ENCODE measurements at regions not wholly inside any gene's neighbourhood (a gene's known extent, or its start where the extent isn't known, plus 50 kb on each side); places are given as distances from the start of the nearest gene placed in this dataset.

- Histone ChIP-seq H3K36me3 (replicated peaks in 1 of 2; ENCODE audit: control insufficient read depth in 1 of 2, insufficient read depth in 2 of 2, low read length in 2 of 2) (no peaks in the 10 kb centered on the region), H3K4me3 (replicated peaks in 1 of 3; ENCODE audit: low read depth in 2 of 3, low read length in 3 of 3) (no peak overlapping the region), H3K79me2 (ENCODE audit: insufficient read depth, low read length) (no peaks in the 10 kb centered on the region), H3K4me1 (ENCODE audit: control insufficient read depth in 1 of 2, insufficient read depth in 2 of 2, low read length in 2 of 2) (no peaks in the 10 kb centered on the region), H3K27ac (ENCODE audit: low read depth in 1 of 2, low read length in 2 of 2) (no peak overlapping the region), H4K20me1 (ENCODE audit: insufficient read depth, low read length) (no peaks in the 10 kb centered on the region), H3K9me3 (replicated peaks in 1 of 2; ENCODE audit: control insufficient read depth in 1 of 2, insufficient read depth in 1 of 2, low read length in 2 of 2) (peaks cover 3 to 4% of the 10 kb centered on the region in 2 donors), H3K4me2 (replicated peaks; ENCODE audit: extremely low read depth, low read length, poor library complexity, severe bottlenecking) (no peak overlapping the region), H3K27me3 (ENCODE audit: control insufficient read depth in 2 of 2, insufficient read depth in 2 of 2, low read length in 2 of 2) (no peaks in the 10 kb centered on the region), H2AFZ (ENCODE audit: insufficient read depth, low read depth, low read length, poor library complexity, severe bottlenecking) (no peak overlapping the region), H3K9ac (ENCODE audit: insufficient read depth, low read length, poor library complexity, severe bottlenecking) (no peak overlapping the region)
- Mint-ChIP-seq H3K27ac (no peak overlapping the region), H3K36me3 (no peaks in the 10 kb centered on the region), H3K9me3 (peaks cover 0 to 3% (median 0%) of the 10 kb centered on the region in 7 donors), H3K27me3 (ENCODE audit: low read depth in 3 of 3) (no peaks in the 10 kb centered on the region), H3K4me1 (no peaks in the 10 kb centered on the region), H3K4me3 (no peak overlapping the region)
- DNase-seq: no peak
- intact Hi-C loops (cut with micrococcal nuclease): no loop called here
- TF ChIP-seq CTCF (IDR thresholded peaks at IDR 0.05): no peak
- WGBS (ENCODE audit: insufficient coverage): no CpG with 5 or more reads among the region's 3 CpGs
Measured at GRCh38 chr7:19530852-19531251, 178.0 kb downstream of the POLR1F start.

DNA sequence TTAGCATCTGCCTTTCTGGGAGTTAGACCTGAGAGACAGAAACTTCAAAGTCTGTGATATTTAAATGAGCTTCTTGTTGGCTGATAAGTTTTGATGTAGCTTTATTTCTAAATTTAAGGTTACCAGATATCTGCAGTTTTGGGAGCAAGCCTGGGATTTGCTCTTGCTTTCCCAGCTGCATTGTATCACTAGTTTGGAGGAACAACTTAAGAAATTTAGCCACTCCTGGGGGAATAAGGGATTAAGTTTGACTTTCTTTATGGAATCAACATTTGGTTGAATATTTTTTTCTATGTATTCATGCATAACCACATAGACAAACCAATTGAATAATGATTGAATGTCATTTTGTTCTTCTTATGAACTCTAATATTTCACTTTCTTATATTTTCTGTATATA lies 178.6 kb downstream of the POLR1F start:
- H3K9me3 ChIP-seq (replicated peaks in 1 of 2; ENCODE audit: control insufficient read depth in 1 of 2, insufficient read depth in 1 of 2, low read length in 2 of 2): peaks cover 3 to 4% of the 10 kb centered on the region in 2 donors
- H3K27ac Mint-ChIP-seq: no peak overlapping the region
- H3K27ac ChIP-seq (ENCODE audit: low read depth in 1 of 2, low read length in 2 of 2): no peak overlapping the region
- no peak overlapping the region for H2AFZ ChIP-seq (ENCODE audit: insufficient read depth, low read depth, low read length, poor library complexity, severe bottlenecking)
- H3K36me3 ChIP-seq (replicated peaks in 1 of 2; ENCODE audit: control insufficient read depth in 1 of 2, insufficient read depth in 2 of 2, low read length in 2 of 2): no peaks in the 10 kb centered on the region
- no peaks in the 10 kb centered on the region for H3K4me1 ChIP-seq (ENCODE audit: control insufficient read depth in 1 of 2, insufficient read depth in 2 of 2, low read length in 2 of 2)
- peaks cover 0 to 3% (median 0%) of the 10 kb centered on the region in 7 donors for H3K9me3 Mint-ChIP-seq
- no peak overlapping the region for H3K4me3 ChIP-seq (replicated peaks in 1 of 3; ENCODE audit: low read depth in 2 of 3, low read length in 3 of 3)
- no peak for TF ChIP-seq CTCF (IDR thresholded peaks at IDR 0.05)
- intact Hi-C loops (cut with micrococcal nuclease): no loop called here
- no peaks in the 10 kb centered on the region for H4K20me1 ChIP-seq (ENCODE audit: insufficient read depth, low read length)
- H3K4me1 Mint-ChIP-seq: no peaks in the 10 kb centered on the region
- H3K27me3 Mint-ChIP-seq (ENCODE audit: low read depth in 3 of 3): no peaks in the 10 kb centered on the region
- no peak overlapping the region for H3K9ac ChIP-seq (ENCODE audit: insufficient read depth, low read length, poor library complexity, severe bottlenecking)
- no peaks in the 10 kb centered on the region for H3K36me3 Mint-ChIP-seq
- no peak overlapping the region for H3K4me2 ChIP-seq (replicated peaks; ENCODE audit: extremely low read depth, low read length, poor library complexity, severe bottlenecking)
- no peak for DNase-seq
- H3K27me3 ChIP-seq (ENCODE audit: control insufficient read depth in 2 of 2, insufficient read depth in 2 of 2, low read length in 2 of 2): no peaks in the 10 kb centered on the region
- no peak overlapping the region for H3K4me3 Mint-ChIP-seq
- H3K79me2 ChIP-seq (ENCODE audit: insufficient read depth, low read length): no peaks in the 10 kb centered on the region

All from CD14-positive monocyte (primary cell).